Progenitor cell of endocrine pancreas (in vitro differentiated cells): ENCODE measurements at regions not wholly inside any gene's neighbourhood (a gene's known extent, or its start where the extent isn't known, plus 50 kb on each side); places are given as distances from the start of the nearest gene placed in this dataset.
A peak's percentile ranks its signal among the peaks of the same experiment; 100 is the strongest.

Experiments used
- DNase-seq: peaks from one replicate; pipeline ENCODE4 v3.0.0; 2021; ENCODE audit warnings: low spot score; ENCODE audit not compliant: unreplicated experiment
- H3K27ac Mint-ChIP-seq: 2 replicates; pipeline ENCODE4 v1.8.0; 2021; ENCODE audit warnings: mild to moderate bottlenecking, moderate library complexity, mixed read lengths
- H3K27me3 Mint-ChIP-seq: 2 replicates; pipeline ENCODE4 v1.8.0; 2021; ENCODE audit warnings: mixed read lengths
- H3K36me3 Mint-ChIP-seq: 2 replicates; pipeline ENCODE4 v1.8.0; 2022; ENCODE audit warnings: mixed read lengths; ENCODE audit not compliant: insufficient read depth
- H3K4me1 Mint-ChIP-seq: 2 replicates; pipeline ENCODE4 v1.8.0; 2021; ENCODE audit warnings: low read depth, mixed read lengths
- H3K4me3 Mint-ChIP-seq: 2 replicates; pipeline ENCODE4 v1.8.0; 2021; ENCODE audit warnings: low read depth, mild to moderate bottlenecking, moderate library complexity, mixed read lengths
- H3K9me3 Mint-ChIP-seq: 2 replicates; pipeline ENCODE4 v1.8.0; 2021; ENCODE audit warnings: low read depth, mixed read lengths
- CTCF ChIP-seq: fragments of 200-600 bp; sonication (generic); IDR thresholded peaks from one replicate; pipeline ENCODE4 v1.5.0; 2021; ENCODE audit warnings: antibody characterized with exemption, mild to moderate bottlenecking; ENCODE audit not compliant: unreplicated experiment

GRCh38 chr3:104628185-104628789 is 738.4 kb upstream of the ALCAM start:
- Mint-ChIP-seq H3K27me3 (no peaks in the 10 kb centered on the region), H3K4me1 (no peaks in the 10 kb centered on the region), H3K4me3 (no peak overlapping the region), H3K36me3 (no peaks in the 10 kb centered on the region), H3K27ac (no peak overlapping the region), H3K9me3 (peaks cover 4% of the 10 kb centered on the region)
- peak; percentile 74 for TF ChIP-seq CTCF
- DNase-seq, result no peak

GRCh38 chr3:104629038-104629437 is 737.7 kb upstream of the ALCAM start:
- no peak for DNase-seq
- Mint-ChIP-seq H3K27ac (no peak overlapping the region), H3K27me3 (no peaks in the 10 kb centered on the region), H3K9me3 (peaks cover 4% of the 10 kb centered on the region), H3K4me1 (no peaks in the 10 kb centered on the region), H3K4me3 (no peak overlapping the region), H3K36me3 (no peaks in the 10 kb centered on the region)
- no peak for TF ChIP-seq CTCF

GRCh38 chr3:104631254-104631653 is 735.5 kb upstream of the ALCAM start:
- Mint-ChIP-seq H3K9me3 (peaks cover 4% of the 10 kb centered on the region), H3K27ac (no peak overlapping the region), H3K4me3 (no peak overlapping the region), H3K4me1 (no peaks in the 10 kb centered on the region), H3K36me3 (no peaks in the 10 kb centered on the region), H3K27me3 (no peaks in the 10 kb centered on the region)
- no peak for TF ChIP-seq CTCF
- DNase-seq, result no peak

- Mint-ChIP-seq H3K4me3 (no peak overlapping the region), H3K9me3 (peaks cover 4% of the 10 kb centered on the region), H3K27ac (no peak overlapping the region), H3K36me3 (no peaks in the 10 kb centered on the region), H3K27me3 (no peaks in the 10 kb centered on the region), H3K4me1 (no peaks in the 10 kb centered on the region)
- TF ChIP-seq CTCF, result no peak
- DNase-seq, result no peak
These were observed 734.2 kb upstream of the ALCAM start for GRCh38 chr3:104632521-104632920.

GRCh38 chr3:104632947-104633346 is 733.8 kb upstream of the ALCAM start:
- TF ChIP-seq CTCF, result no peak
- Mint-ChIP-seq H3K4me3 (no peak overlapping the region), H3K4me1 (no peaks in the 10 kb centered on the region), H3K36me3 (no peaks in the 10 kb centered on the region), H3K27me3 (no peaks in the 10 kb centered on the region), H3K9me3 (peaks cover 5% of the 10 kb centered on the region), H3K27ac (no peak overlapping the region)
- no peak for DNase-seq
